HepG2 (cell line): ENCODE measurements at regions not wholly inside any gene's neighbourhood (a gene's known extent, or its start where the extent isn't known, plus 50 kb on each side); places are given as distances from the start of the nearest gene placed in this dataset.
A peak's percentile ranks its signal among the peaks of the same experiment; 100 is the strongest.

ENCODE experiments used
- ERF ChIP-seq: IDR thresholded peaks from 2 replicates; pipeline ENCODE4 v1.6.1; 2018; ENCODE audit warnings: missing biosample characterization, missing genetic modification reagents
- HES4 ChIP-seq: sonication (generic); formaldehyde crosslinking; IDR thresholded peaks from 2 replicates; pipeline ENCODE4 v1.9.0; 2021; ENCODE audit warnings: mild to moderate bottlenecking, missing genetic modification reagents, borderline replicate concordance
- KDM3A ChIP-seq: IDR thresholded peaks from 2 replicates; pipeline ENCODE4 v1.6.1; 2018; ENCODE audit warnings: low read depth, missing compliant biosample characterization
- MED1 ChIP-seq: sonication (generic); formaldehyde crosslinking; IDR thresholded peaks from 2 replicates; pipeline ENCODE4 v1.4.0; 2020; ENCODE audit warnings: missing genetic modification reagents
- PLSCR1 ChIP-seq: sonication (generic); formaldehyde crosslinking; IDR thresholded peaks from 2 replicates; pipeline ENCODE4 v1.5.0; 2020; ENCODE audit warnings: missing genetic modification reagents, mild to moderate bottlenecking, borderline replicate concordance
- SIN3A ChIP-seq: IDR thresholded peaks from 2 replicates; pipeline ENCODE4 v1.6.1; 2011; ENCODE audit warnings: low read depth, mild to moderate bottlenecking, control low read depth, low read length, borderline replicate concordance
- SIX4 ChIP-seq: sonication (generic); formaldehyde crosslinking; IDR thresholded peaks from 2 replicates; pipeline ENCODE4 v1.4.0; 2020; ENCODE audit warnings: missing genetic modification reagents
- SRF ChIP-seq: IDR thresholded peaks from 2 replicates; pipeline ENCODE4 v1.6.1; 2011; ENCODE audit warnings: mild to moderate bottlenecking, low read depth, low read length, moderate library complexity
- TRAFD1 ChIP-seq: sonication (generic); formaldehyde crosslinking; IDR thresholded peaks from 2 replicates; pipeline ENCODE4 v1.5.1; 2020; ENCODE audit warnings: missing genetic modification reagents, mild to moderate bottlenecking, borderline replicate concordance
- ZBTB7A ChIP-seq: sonication (generic); formaldehyde crosslinking; IDR thresholded peaks from 2 replicates; pipeline ENCODE4 v1.8.0; 2022; ENCODE audit warnings: mild to moderate bottlenecking, missing genetic modification reagents
- ZNF318 ChIP-seq: sonication (generic); formaldehyde crosslinking; IDR thresholded peaks from 2 replicates; pipeline ENCODE4 v1.4.0; 2020; ENCODE audit warnings: mild to moderate bottlenecking, missing genetic modification reagents
- ZNF773 ChIP-seq: sonication (generic); formaldehyde crosslinking; IDR thresholded peaks from 2 replicates; pipeline ENCODE4 v1.4.0; 2020; ENCODE audit warnings: missing genetic modification reagents, borderline replicate concordance
- TF ChIP-seq, protein P1 (sequence below): sonication (generic); formaldehyde crosslinking; IDR thresholded peaks from 2 replicates; pipeline ENCODE4 v1.4.0; 2020; ENCODE audit warnings: mild to moderate bottlenecking, missing genetic modification reagents
- TF ChIP-seq, protein P2 (sequence below): conservative IDR thresholded peaks from 2 replicates; pipeline ENCODE4 v1.6.1; 2018; ENCODE audit warnings: missing genetic modification reagents
- TF ChIP-seq, protein P3 (sequence below): sonication (generic); formaldehyde crosslinking; IDR thresholded peaks from 2 replicates; pipeline ENCODE4 v1.5.1; 2020; ENCODE audit warnings: missing genetic modification reagents, mild to moderate bottlenecking, borderline replicate concordance

- TF ChIP-seq TRAFD1 (peak; percentile 82; the same call in 1 of the 2 replicates), ZNF318 (CRISPR knock-in tag) (no peak), ZNF773 (no peak), SIN3A (peak; percentile 62; the same call in 1 of the 2 replicates), PLSCR1 (CRISPR knock-in tag) (no peak), SRF (no peak), ZBTB7A (CRISPR knock-in tag) (no peak; the same call in 1 of the 2 replicates), ERF (CRISPR knock-in tag) (peak; percentile 56; the same call in 1 of the 2 replicates), MED1 (peak; percentile 80), SIX4 (CRISPR knock-in tag) (no peak), KDM3A (CRISPR knock-in tag) (no peak; the same call in 1 of the 2 replicates), HES4 (CRISPR knock-in tag) (peak; percentile 61; the same call in 1 of the 2 replicates)
- TF ChIP-seq, protein P1, sequence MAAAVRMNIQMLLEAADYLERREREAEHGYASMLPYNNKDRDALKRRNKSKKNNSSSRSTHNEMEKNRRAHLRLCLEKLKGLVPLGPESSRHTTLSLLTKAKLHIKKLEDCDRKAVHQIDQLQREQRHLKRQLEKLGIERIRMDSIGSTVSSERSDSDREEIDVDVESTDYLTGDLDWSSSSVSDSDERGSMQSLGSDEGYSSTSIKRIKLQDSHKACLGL, result no peak
- TF ChIP-seq, protein P2, sequence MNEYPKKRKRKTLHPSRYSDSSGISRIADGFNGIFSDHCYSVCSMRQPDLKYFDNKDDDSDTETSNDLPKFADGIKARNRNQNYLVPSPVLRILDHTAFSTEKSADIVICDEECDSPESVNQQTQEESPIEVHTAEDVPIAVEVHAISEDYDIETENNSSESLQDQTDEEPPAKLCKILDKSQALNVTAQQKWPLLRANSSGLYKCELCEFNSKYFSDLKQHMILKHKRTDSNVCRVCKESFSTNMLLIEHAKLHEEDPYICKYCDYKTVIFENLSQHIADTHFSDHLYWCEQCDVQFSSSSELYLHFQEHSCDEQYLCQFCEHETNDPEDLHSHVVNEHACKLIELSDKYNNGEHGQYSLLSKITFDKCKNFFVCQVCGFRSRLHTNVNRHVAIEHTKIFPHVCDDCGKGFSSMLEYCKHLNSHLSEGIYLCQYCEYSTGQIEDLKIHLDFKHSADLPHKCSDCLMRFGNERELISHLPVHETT (CRISPR knock-in tag), result peak; percentile 90
- TF ChIP-seq, protein P3, sequence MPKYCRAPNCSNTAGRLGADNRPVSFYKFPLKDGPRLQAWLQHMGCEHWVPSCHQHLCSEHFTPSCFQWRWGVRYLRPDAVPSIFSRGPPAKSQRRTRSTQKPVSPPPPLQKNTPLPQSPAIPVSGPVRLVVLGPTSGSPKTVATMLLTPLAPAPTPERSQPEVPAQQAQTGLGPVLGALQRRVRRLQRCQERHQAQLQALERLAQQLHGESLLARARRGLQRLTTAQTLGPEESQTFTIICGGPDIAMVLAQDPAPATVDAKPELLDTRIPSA, result no peak
These were observed 72.0 kb downstream of the IRF2BPL start (continued) for GRCh38 chr14:76956316-76957090.
